Ascending aorta (tissue), 2 donors: ENCODE measurements at regions not wholly inside any gene's neighbourhood (a gene's known extent, or its start where the extent isn't known, plus 50 kb on each side); places are given as distances from the start of the nearest gene placed in this dataset.

Experiments used
- DNase-seq, 2 donors: peaks; one replicate each; pipeline ENCODE4 v3.0.0-alpha.2; 2019; ENCODE audit warnings: low spot score in 2 of 2
- H3K27ac ChIP-seq, 2 donors: fragments of 200-600 bp; sonication (generic); one replicate each; pipeline ENCODE4 v1.5.1; 2016 to 2017; ENCODE audit warnings: mild to moderate bottlenecking in 1 of 2
- H3K27me3 ChIP-seq: fragments of 200-600 bp; sonication (generic); one replicate; pipeline ENCODE4 v1.5.1; 2017
- H3K36me3 ChIP-seq, 2 donors: fragments of 200-600 bp; sonication (generic); one replicate each; pipeline ENCODE4 v1.5.1; 2016
- H3K4me1 ChIP-seq, 2 donors: fragments of 200-600 bp; sonication (generic); one replicate each; pipeline ENCODE4 v1.5.1; 2016 to 2017; ENCODE audit warnings: mild to moderate bottlenecking in 1 of 2
- H3K4me3 ChIP-seq, 2 donors: fragments of 200-600 bp; sonication (generic); one replicate each; pipeline ENCODE4 v1.5.1; 2016 to 2017; ENCODE audit warnings: mild to moderate bottlenecking in 1 of 2
- H3K9me3 ChIP-seq, 2 donors: fragments of 200-600 bp; sonication (generic); one replicate each; pipeline ENCODE4 v1.5.1; 2016
- intact Hi-C: fragments of 100-400 bp; cut with DNase I; formaldehyde crosslinking; loops from one replicate; pipeline ENCODE4 v1.15.1; 2023
- TF ChIP-seq, protein P1 (sequence below), 3 experiments: fragments of 200-600 bp in 2 of 3; fragments of 450-650 bp in 1 of 3; sonication (generic) in 2 of 3; IDR thresholded peaks; one replicate each; pipeline ENCODE4 v1.5.1; 2016 to 2019; ENCODE audit warnings: antibody characterized with exemption in 3 of 3, mild to moderate bottlenecking in 1 of 3, moderate library complexity in 1 of 3

DNA sequence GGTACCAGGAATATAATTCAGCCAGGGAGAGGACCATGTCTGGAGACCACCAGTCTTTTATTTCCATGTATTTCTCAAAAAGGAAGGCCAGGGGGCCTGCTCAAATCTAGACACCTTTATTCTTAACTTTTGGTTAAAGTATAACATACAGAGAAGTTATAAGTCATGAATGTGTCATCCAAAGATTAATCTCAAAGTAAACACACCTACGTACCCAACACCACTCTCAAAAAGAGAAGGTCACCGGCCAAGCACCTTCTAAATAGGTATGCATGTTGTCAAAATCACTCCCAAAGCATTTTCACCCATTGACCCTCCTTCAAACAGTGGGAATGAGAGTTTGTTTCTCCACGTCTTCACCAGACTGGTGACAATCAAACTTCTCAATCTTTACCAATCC, 60.0 kb upstream of the FZD10 start:
- DNase-seq = no peak
- Histone ChIP-seq H3K4me3 (no peak overlapping the region), H3K9me3 (no peaks in the 10 kb centered on the region), H3K4me1 (no peaks in the 10 kb centered on the region), H3K36me3 (no peaks in the 10 kb centered on the region), H3K27ac (no peak overlapping the region), H3K27me3 (no peaks in the 10 kb centered on the region)
- intact Hi-C loops = no loop called here
- TF ChIP-seq, protein P1, sequence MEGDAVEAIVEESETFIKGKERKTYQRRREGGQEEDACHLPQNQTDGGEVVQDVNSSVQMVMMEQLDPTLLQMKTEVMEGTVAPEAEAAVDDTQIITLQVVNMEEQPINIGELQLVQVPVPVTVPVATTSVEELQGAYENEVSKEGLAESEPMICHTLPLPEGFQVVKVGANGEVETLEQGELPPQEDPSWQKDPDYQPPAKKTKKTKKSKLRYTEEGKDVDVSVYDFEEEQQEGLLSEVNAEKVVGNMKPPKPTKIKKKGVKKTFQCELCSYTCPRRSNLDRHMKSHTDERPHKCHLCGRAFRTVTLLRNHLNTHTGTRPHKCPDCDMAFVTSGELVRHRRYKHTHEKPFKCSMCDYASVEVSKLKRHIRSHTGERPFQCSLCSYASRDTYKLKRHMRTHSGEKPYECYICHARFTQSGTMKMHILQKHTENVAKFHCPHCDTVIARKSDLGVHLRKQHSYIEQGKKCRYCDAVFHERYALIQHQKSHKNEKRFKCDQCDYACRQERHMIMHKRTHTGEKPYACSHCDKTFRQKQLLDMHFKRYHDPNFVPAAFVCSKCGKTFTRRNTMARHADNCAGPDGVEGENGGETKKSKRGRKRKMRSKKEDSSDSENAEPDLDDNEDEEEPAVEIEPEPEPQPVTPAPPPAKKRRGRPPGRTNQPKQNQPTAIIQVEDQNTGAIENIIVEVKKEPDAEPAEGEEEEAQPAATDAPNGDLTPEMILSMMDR (IDR thresholded peaks at IDR 0.05) = no peak

DNA sequence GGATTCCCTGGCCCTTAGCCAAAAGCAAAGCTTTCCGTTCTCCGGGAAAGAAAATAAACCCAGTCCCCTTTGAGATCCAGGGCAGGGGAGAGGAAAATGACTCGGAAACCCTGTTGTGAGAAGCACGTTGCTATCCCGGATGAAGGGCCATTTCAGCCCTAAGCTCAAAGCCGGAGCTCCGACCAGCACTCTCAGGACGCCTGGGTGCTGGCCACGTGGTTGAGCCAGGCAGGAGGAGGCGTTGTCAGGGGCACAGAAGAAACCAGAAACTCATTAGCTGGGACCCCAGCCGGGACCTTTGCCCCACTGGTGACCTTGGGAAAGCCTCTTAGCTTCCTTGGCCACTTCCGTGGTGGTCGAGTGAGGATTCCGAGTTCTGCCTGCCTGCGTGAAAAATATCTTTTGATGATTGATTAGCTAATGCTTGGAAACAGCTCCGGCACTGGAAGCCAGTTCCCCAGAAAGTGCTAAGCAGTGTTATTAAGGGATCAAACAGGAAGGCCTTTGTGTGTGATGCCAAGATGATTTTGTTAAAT, 57.6 kb upstream of the FZD10 start:
- intact Hi-C loops = no loop called here
- Histone ChIP-seq H3K4me1 (no peaks in the 10 kb centered on the region), H3K4me3 (no peak overlapping the region), H3K27ac (no peak overlapping the region), H3K27me3 (no peaks in the 10 kb centered on the region), H3K36me3 (no peaks in the 10 kb centered on the region), H3K9me3 (no peaks in the 10 kb centered on the region)
- no peak for DNase-seq
- TF ChIP-seq, protein P1 (IDR thresholded peaks at IDR 0.05) = no peak

- Histone ChIP-seq H3K27ac (no peak overlapping the region), H3K4me3 (no peak overlapping the region), H3K36me3 (no peaks in the 10 kb centered on the region), H3K27me3 (no peaks in the 10 kb centered on the region), H3K9me3 (no peaks in the 10 kb centered on the region), H3K4me1 (no peaks in the 10 kb centered on the region)
- TF ChIP-seq, protein P1 (IDR thresholded peaks at IDR 0.05) = no peak
- DNase-seq = no peak
- intact Hi-C loops = no loop called here
Measured at GRCh38 chr12:130109062-130109945, 53.0 kb upstream of the FZD10 start.

GRCh38 chr12:130110914-130111313, 51.4 kb upstream of the FZD10 start:
- Histone ChIP-seq H3K9me3 (no peaks in the 10 kb centered on the region), H3K27me3 (no peaks in the 10 kb centered on the region)

GRCh38 chr12:130111965-130112496, 50.2 kb upstream of the FZD10 start:
- Histone ChIP-seq H3K27ac (no peak overlapping the region), H3K4me1 (no peaks in the 10 kb centered on the region), H3K9me3 (no peaks in the 10 kb centered on the region), H3K36me3 (no peaks in the 10 kb centered on the region), H3K4me3 (no peak overlapping the region), H3K27me3 (no peaks in the 10 kb centered on the region)
- TF ChIP-seq, protein P1 (IDR thresholded peaks at IDR 0.05) = no peak
- intact Hi-C loops = no loop called here
- DNase-seq = no peak

More at GRCh38 chr12:130110914-130111313, 51.4 kb upstream of the FZD10 start:
- H3K27ac ChIP-seq = no peak overlapping the region
- intact Hi-C loops = no loop called here
- no peaks in the 10 kb centered on the region for H3K4me1 ChIP-seq
- no peak for DNase-seq
- TF ChIP-seq, protein P1 (IDR thresholded peaks at IDR 0.05) = no peak
- no peak overlapping the region for H3K4me3 ChIP-seq
- H3K36me3 ChIP-seq = no peaks in the 10 kb centered on the region
